HEK293 (cell line): ENCODE measurements at regions not wholly inside any gene's neighbourhood (a gene's known extent, or its start where the extent isn't known, plus 50 kb on each side); places are given as distances from the start of the nearest gene placed in this dataset.
"Not testable (repeated sequence)": the region's sequence is repeated elsewhere in the genome, so short reads cannot be mapped to it uniquely, and the experiment has no call there.

Source experiments
- GLI4 ChIP-seq: fragments of 450-650 bp; formaldehyde crosslinking; IDR thresholded peaks from 2 replicates; pipeline ENCODE4 v1.5.1; 2016; ENCODE audit warnings: missing biosample characterization, missing genetic modification characterization
- ZBTB17 ChIP-seq: fragments of 450-650 bp; formaldehyde crosslinking; IDR thresholded peaks from 2 replicates; pipeline ENCODE4 v1.5.1; 2016; ENCODE audit warnings: missing biosample characterization, missing genetic modification characterization
- ZNF146 ChIP-seq: fragments of 450-650 bp; formaldehyde crosslinking; IDR thresholded peaks from 2 replicates; pipeline ENCODE4 v1.5.1; 2016; ENCODE audit warnings: missing biosample characterization, missing genetic modification characterization
- ZNF202 ChIP-seq: fragments of 450-650 bp; formaldehyde crosslinking; IDR thresholded peaks from 2 replicates; pipeline ENCODE4 v1.5.1; 2016; ENCODE audit warnings: missing biosample characterization, missing genetic modification characterization, borderline replicate concordance
- ZNF341 ChIP-seq: fragments of 450-650 bp; formaldehyde crosslinking; IDR thresholded peaks from 2 replicates; pipeline ENCODE4; 2016; ENCODE audit warnings: low read depth, missing biosample characterization, missing genetic modification characterization
- ZNF544 ChIP-seq: fragments of 450-650 bp; formaldehyde crosslinking; IDR thresholded peaks from 2 replicates; pipeline ENCODE4 v1.5.0; 2017; ENCODE audit warnings: missing biosample characterization, missing genetic modification characterization
- ZNF549 ChIP-seq: fragments of 450-650 bp; IDR thresholded peaks from 2 replicates; pipeline ENCODE4 v1.5.1; 2018; ENCODE audit warnings: missing biosample characterization, missing genetic modification characterization, mild to moderate bottlenecking, inconsistent platforms, moderate library complexity
- ZNF626 ChIP-seq: fragments of 450-650 bp; sonication (Bioruptor Pico); formaldehyde crosslinking; IDR thresholded peaks from 2 replicates; pipeline ENCODE4 v1.5.1; 2018; ENCODE audit warnings: missing biosample characterization, missing genetic modification characterization, inconsistent platforms
- ZNF660 ChIP-seq: fragments of 450-650 bp; IDR thresholded peaks from 2 replicates; pipeline ENCODE4 v1.5.1; 2018; ENCODE audit warnings: missing biosample characterization, mild to moderate bottlenecking, missing genetic modification characterization
- ZNF785 ChIP-seq: fragments of 450-650 bp; formaldehyde crosslinking; IDR thresholded peaks from 2 replicates; pipeline ENCODE4 v1.5.1; 2016; ENCODE audit warnings: missing biosample characterization, missing genetic modification characterization
- TF ChIP-seq, protein P1 (sequence below): fragments of 450-650 bp; formaldehyde crosslinking; IDR thresholded peaks from 2 replicates; pipeline ENCODE4 v1.5.1; 2016; ENCODE audit warnings: missing biosample characterization, missing genetic modification characterization
- TF ChIP-seq, protein P2 (sequence below): fragments of 450-650 bp; formaldehyde crosslinking; IDR thresholded peaks from 2 replicates; pipeline ENCODE4 v1.5.1; 2016; ENCODE audit warnings: missing biosample characterization, missing genetic modification characterization
- TF ChIP-seq, protein P3 (sequence below): fragments of 450-650 bp; formaldehyde crosslinking; IDR thresholded peaks from 2 replicates; pipeline ENCODE4 v1.5.1; 2016; ENCODE audit warnings: missing biosample characterization, missing genetic modification characterization

DNA sequence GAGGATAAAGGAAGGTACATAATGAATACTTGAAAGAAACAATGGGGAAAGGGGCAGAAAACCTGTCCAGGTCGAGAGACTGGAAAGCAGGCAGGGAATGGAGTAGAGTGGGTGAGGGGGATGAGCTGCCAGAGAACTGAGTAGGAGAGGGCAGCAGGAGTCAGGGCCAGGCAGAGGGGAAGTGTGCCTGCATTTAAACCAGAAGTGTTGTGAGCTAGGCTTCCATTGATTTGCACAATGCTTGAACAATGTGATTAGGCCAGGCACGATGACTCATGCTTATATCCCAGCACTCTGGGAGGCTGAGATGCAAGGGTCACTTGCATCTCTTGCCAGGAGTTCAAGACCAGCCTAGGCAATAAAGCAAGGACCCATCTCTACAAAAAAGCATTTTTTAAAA lies 332.6 kb downstream of the ANAPC1 start:
- TF ChIP-seq, protein P1, sequence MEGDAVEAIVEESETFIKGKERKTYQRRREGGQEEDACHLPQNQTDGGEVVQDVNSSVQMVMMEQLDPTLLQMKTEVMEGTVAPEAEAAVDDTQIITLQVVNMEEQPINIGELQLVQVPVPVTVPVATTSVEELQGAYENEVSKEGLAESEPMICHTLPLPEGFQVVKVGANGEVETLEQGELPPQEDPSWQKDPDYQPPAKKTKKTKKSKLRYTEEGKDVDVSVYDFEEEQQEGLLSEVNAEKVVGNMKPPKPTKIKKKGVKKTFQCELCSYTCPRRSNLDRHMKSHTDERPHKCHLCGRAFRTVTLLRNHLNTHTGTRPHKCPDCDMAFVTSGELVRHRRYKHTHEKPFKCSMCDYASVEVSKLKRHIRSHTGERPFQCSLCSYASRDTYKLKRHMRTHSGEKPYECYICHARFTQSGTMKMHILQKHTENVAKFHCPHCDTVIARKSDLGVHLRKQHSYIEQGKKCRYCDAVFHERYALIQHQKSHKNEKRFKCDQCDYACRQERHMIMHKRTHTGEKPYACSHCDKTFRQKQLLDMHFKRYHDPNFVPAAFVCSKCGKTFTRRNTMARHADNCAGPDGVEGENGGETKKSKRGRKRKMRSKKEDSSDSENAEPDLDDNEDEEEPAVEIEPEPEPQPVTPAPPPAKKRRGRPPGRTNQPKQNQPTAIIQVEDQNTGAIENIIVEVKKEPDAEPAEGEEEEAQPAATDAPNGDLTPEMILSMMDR (tag by site-specific recombination) = not testable (repeated sequence)
- TF ChIP-seq, protein P2, sequence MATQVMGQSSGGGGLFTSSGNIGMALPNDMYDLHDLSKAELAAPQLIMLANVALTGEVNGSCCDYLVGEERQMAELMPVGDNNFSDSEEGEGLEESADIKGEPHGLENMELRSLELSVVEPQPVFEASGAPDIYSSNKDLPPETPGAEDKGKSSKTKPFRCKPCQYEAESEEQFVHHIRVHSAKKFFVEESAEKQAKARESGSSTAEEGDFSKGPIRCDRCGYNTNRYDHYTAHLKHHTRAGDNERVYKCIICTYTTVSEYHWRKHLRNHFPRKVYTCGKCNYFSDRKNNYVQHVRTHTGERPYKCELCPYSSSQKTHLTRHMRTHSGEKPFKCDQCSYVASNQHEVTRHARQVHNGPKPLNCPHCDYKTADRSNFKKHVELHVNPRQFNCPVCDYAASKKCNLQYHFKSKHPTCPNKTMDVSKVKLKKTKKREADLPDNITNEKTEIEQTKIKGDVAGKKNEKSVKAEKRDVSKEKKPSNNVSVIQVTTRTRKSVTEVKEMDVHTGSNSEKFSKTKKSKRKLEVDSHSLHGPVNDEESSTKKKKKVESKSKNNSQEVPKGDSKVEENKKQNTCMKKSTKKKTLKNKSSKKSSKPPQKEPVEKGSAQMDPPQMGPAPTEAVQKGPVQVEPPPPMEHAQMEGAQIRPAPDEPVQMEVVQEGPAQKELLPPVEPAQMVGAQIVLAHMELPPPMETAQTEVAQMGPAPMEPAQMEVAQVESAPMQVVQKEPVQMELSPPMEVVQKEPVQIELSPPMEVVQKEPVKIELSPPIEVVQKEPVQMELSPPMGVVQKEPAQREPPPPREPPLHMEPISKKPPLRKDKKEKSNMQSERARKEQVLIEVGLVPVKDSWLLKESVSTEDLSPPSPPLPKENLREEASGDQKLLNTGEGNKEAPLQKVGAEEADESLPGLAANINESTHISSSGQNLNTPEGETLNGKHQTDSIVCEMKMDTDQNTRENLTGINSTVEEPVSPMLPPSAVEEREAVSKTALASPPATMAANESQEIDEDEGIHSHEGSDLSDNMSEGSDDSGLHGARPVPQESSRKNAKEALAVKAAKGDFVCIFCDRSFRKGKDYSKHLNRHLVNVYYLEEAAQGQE (tag by site-specific recombination) = not testable (repeated sequence)
- not testable (repeated sequence) for TF ChIP-seq ZNF202, ZNF341, ZNF549, ZNF785, ZNF146, GLI4, ZNF626, ZNF544, ZBTB17, ZNF660 (tag by site-specific recombination)
- TF ChIP-seq, protein P3, sequence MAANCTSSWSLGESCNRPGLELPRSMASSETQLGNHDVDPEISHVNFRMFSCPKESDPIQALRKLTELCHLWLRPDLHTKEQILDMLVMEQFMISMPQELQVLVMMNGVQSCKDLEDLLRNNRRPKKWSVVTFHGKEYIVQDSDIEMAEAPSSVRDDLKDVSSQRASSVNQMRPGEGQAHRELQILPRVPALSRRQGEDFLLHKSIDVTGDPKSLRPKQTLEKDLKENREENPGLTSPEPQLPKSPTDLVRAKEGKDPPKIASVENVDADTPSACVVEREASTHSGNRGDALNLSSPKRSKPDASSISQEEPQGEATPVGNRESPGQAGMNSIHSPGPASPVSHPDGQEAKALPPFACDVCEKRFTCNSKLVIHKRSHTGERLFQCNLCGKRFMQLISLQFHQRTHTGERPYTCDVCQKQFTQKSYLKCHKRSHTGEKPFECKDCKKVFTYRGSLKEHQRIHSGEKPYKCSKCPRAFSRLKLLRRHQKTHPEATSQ = not testable (repeated sequence)
